ENCODE measurements at regions not wholly inside any gene's neighbourhood (a gene's known extent, or its start where the extent isn't known, plus 50 kb on each side); places are given as distances from the start of the nearest gene placed in this dataset.

DNA sequence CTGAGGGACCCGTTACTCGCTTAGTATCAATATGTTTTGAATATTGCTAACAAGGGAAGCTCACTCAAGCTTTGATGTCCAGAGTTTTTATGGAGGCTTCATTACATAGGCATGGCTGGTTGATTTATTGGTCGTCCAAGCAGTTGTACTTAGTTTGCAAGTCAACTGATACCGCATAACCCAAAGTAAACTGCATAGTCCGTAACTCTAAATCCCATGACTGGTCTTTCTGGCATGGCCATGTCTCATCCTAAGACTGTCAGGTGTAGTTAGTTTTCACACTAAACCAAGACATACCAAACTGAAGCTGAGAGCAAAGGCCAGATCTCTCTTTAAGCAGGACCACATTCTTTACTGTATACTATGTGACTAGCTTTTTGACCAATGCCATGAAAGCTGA lies 397.9 kb downstream of the TFEC start:
- TF ChIP-seq, protein P1, sequence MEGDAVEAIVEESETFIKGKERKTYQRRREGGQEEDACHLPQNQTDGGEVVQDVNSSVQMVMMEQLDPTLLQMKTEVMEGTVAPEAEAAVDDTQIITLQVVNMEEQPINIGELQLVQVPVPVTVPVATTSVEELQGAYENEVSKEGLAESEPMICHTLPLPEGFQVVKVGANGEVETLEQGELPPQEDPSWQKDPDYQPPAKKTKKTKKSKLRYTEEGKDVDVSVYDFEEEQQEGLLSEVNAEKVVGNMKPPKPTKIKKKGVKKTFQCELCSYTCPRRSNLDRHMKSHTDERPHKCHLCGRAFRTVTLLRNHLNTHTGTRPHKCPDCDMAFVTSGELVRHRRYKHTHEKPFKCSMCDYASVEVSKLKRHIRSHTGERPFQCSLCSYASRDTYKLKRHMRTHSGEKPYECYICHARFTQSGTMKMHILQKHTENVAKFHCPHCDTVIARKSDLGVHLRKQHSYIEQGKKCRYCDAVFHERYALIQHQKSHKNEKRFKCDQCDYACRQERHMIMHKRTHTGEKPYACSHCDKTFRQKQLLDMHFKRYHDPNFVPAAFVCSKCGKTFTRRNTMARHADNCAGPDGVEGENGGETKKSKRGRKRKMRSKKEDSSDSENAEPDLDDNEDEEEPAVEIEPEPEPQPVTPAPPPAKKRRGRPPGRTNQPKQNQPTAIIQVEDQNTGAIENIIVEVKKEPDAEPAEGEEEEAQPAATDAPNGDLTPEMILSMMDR (conservative IDR thresholded peaks at IDR 0.05; ENCODE audit: low read length) = no peak
- TF ChIP-seq EZH2phosphoT487 (IDR thresholded peaks at IDR 0.05; ENCODE audit: borderline replicate concordance, low read depth, low read length) = no peak
